Gastrocnemius medialis (tissue), 4 donors: ENCODE measurements at regions not wholly inside any gene's neighbourhood (a gene's known extent, or its start where the extent isn't known, plus 50 kb on each side); places are given as distances from the start of the nearest gene placed in this dataset.

Source experiments
- ATAC-seq, 2 donors: fragments of 150-250 bp; one replicate each; pipeline ENCODE4 v1.9.1; 2016
- DNase-seq, 2 donors: peaks; one replicate each; pipeline ENCODE4 v3.0.0-alpha.2; 2019
- H3K27ac ChIP-seq, 4 donors: fragments of 200-600 bp; sonication (generic); 1 replicate in 1 of 4; 2 replicates in 3 of 4; pipeline ENCODE4 v1.5.1; 2016 to 2018; ENCODE audit warnings: mild to moderate bottlenecking in 2 of 4, moderate library complexity in 1 of 4
- H3K27me3 ChIP-seq, 3 donors: fragments of 200-600 bp; sonication (generic) in 2 of 3; 1 replicate in 1 of 3; 2 replicates in 2 of 3; pipeline versions ENCODE4 v1.5.1 to v1.6.0; 2016 to 2019; ENCODE audit warnings: mild to moderate bottlenecking in 1 of 3, moderate library complexity in 1 of 3
- H3K36me3 ChIP-seq, 2 donors: fragments of 200-600 bp; sonication (generic) in 1 of 2; one replicate each; pipeline ENCODE4 v1.5.1; 2017 to 2018
- H3K4me1 ChIP-seq, 2 donors: fragments of 200-600 bp; sonication (generic) in 1 of 2; one replicate each; pipeline ENCODE4 v1.5.1; 2016 to 2017; ENCODE audit warnings: mild to moderate bottlenecking in 2 of 2
- H3K4me3 ChIP-seq, 4 donors: fragments of 200-600 bp; sonication (generic) in 3 of 4; 1 replicate in 1 of 4; 2 replicates in 3 of 4; pipeline ENCODE4 v1.5.1; 2016 to 2019; ENCODE audit warnings: mild to moderate bottlenecking in 2 of 4
- H3K9me3 ChIP-seq, 3 donors: fragments of 200-600 bp; sonication (generic) in 2 of 3; 1 replicate in 1 of 3; 2 replicates in 2 of 3; pipeline ENCODE4 v1.5.1; 2016 to 2019
- CTCF ChIP-seq, 5 experiments: fragments of 450-650 bp in 3 of 5; fragments of 200-600 bp in 2 of 5; sonication (generic) in 2 of 5; IDR thresholded peaks in 4 of 5; conservative IDR thresholded peaks in 1 of 5; 1 replicate in 4 of 5; 2 replicates in 1 of 5; pipeline ENCODE4 v1.5.1; 2016 to 2019; ENCODE audit warnings: antibody characterized with exemption in 5 of 5, mild to moderate bottlenecking in 3 of 5, moderate library complexity in 3 of 5
- POLR2A ChIP-seq, 2 donors: fragments of 450-650 bp; IDR thresholded peaks; one replicate each; pipeline ENCODE4 v1.6.1; 2017; ENCODE audit warnings: antibody characterized with exemption in 2 of 2, mild to moderate bottlenecking in 2 of 2, moderate library complexity in 2 of 2
- in situ Hi-C, 4 donors: fragments of 200-750 bp; cut with MboI; loops; one replicate each; pipeline versions ENCODE4 v1.15.0 to v1.8.0; 2017; ENCODE audit warnings: low sequenced_read_pairs in 4 of 4
- intact Hi-C: fragments of 100-400 bp; cut with DNase I; formaldehyde crosslinking; loops from one replicate; pipeline ENCODE4 v1.15.1; 2023; ENCODE audit warnings: low total_unique reads

GRCh38 chr7:21278944-21279343 lies 148.9 kb upstream of the SP4 start:
- TF ChIP-seq POLR2A (IDR thresholded peaks at IDR 0.05) = no peak
- TF ChIP-seq CTCF (IDR thresholded peaks at IDR 0.05 in 4 of 5, conservative IDR thresholded peaks at IDR 0.05 in 1 of 5) = no peak
- Histone ChIP-seq H3K27me3 (no peaks in the 10 kb centered on the region), H3K27ac (no peak overlapping the region), H3K4me1 (no peaks in the 10 kb centered on the region), H3K9me3 (no peaks in the 10 kb centered on the region), H3K36me3 (no peaks in the 10 kb centered on the region), H3K4me3 (no peak overlapping the region)
- DNase-seq (no peak), ATAC-seq (no peak)
- in situ Hi-C loops = no loop called here
- intact Hi-C loops = no loop called here

- intact Hi-C loops (no loop called here), in situ Hi-C loops (no loop called here)
- no peaks in the 10 kb centered on the region for H3K4me1 ChIP-seq
- ATAC-seq = no peak
- H3K27me3 ChIP-seq = no peaks in the 10 kb centered on the region
- no peak for DNase-seq
- H3K9me3 ChIP-seq = no peaks in the 10 kb centered on the region
- H3K27ac ChIP-seq = no peak overlapping the region
- TF ChIP-seq CTCF (IDR thresholded peaks at IDR 0.05 in 4 of 5, conservative IDR thresholded peaks at IDR 0.05 in 1 of 5) (no peak), POLR2A (IDR thresholded peaks at IDR 0.05) (no peak)
- H3K36me3 ChIP-seq = no peaks in the 10 kb centered on the region
- H3K4me3 ChIP-seq = no peak overlapping the region
Observed at GRCh38 chr7:21281193-21281592, 146.7 kb upstream of the SP4 start.

DNA sequence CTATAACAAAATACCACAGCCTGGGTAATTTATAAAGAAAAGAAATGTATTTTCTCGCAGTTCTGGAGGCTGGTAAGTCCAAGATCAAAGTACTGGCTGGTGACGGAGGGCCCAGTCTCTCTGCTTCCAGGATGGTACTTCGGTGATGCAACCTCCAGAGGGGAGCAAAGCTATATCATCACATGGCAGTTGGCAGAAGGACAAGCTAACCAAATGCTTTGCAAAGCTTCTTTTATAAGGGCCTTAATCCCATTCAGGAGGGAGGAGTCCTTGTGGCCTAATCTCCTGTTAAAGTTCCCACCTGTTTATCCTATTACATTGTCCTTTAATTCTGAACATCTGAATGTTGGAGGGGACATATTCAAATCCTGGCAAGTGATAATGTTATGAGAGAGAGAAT lies 134.1 kb upstream of the SP4 start:
- H3K27me3 ChIP-seq = no peaks in the 10 kb centered on the region
- H3K36me3 ChIP-seq = no peaks in the 10 kb centered on the region
- ATAC-seq (no peak), DNase-seq (no peak)
- in situ Hi-C loops = no loop called here
- H3K9me3 ChIP-seq = no peaks in the 10 kb centered on the region
- intact Hi-C loops = no loop called here
- H3K27ac ChIP-seq = no peak overlapping the region
- no peaks in the 10 kb centered on the region for H3K4me1 ChIP-seq
- H3K4me3 ChIP-seq = no peak overlapping the region
- TF ChIP-seq POLR2A (IDR thresholded peaks at IDR 0.05) (no peak), CTCF (IDR thresholded peaks at IDR 0.05 in 4 of 5, conservative IDR thresholded peaks at IDR 0.05 in 1 of 5) (no peak)

- Histone ChIP-seq H3K27ac (no peak overlapping the region), H3K4me1 (no peaks in the 10 kb centered on the region), H3K36me3 (no peaks in the 10 kb centered on the region), H3K9me3 (no peaks in the 10 kb centered on the region), H3K4me3 (no peak overlapping the region), H3K27me3 (no peaks in the 10 kb centered on the region)
- ATAC-seq = no peak
- TF ChIP-seq CTCF (IDR thresholded peaks at IDR 0.05 in 4 of 5, conservative IDR thresholded peaks at IDR 0.05 in 1 of 5) (no peak), POLR2A (IDR thresholded peaks at IDR 0.05) (no peak)
- intact Hi-C loops (no loop called here), in situ Hi-C loops (no loop called here)
- DNase-seq = no peak
Observed at GRCh38 chr7:21299766-21300165, 128.1 kb upstream of the SP4 start.

DNA sequence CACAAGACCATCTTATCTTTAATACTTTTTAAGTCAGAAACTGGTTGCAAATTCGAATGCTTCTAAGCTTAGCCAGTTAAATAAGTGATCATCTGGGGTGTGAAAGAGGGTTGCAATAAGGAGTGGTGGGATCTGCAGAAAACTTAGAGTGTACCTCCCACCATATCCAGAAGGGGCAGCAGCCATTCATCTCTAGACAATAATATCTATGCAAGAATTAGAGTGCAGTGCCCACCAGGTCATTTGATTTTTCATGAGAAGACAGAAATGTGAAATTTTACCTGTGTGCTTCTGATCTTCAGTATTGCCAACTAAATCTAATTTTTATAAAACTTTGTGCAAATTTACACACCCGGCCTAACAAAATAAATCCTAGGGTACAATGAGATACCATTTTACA lies 127.2 kb upstream of the SP4 start:
- TF ChIP-seq POLR2A (IDR thresholded peaks at IDR 0.05) = no peak
- TF ChIP-seq CTCF (IDR thresholded peaks at IDR 0.05 in 4 of 5, conservative IDR thresholded peaks at IDR 0.05 in 1 of 5) = no peak
- in situ Hi-C loops (no loop called here), intact Hi-C loops (no loop called here)
- Histone ChIP-seq H3K27me3 (no peaks in the 10 kb centered on the region), H3K36me3 (no peaks in the 10 kb centered on the region), H3K4me1 (no peaks in the 10 kb centered on the region), H3K4me3 (no peak overlapping the region), H3K27ac (no peak overlapping the region), H3K9me3 (no peaks in the 10 kb centered on the region)
- no peak for DNase-seq
- ATAC-seq = no peak
